GM21576 (cell line): ENCODE measurements at regions not wholly inside any gene's neighbourhood (a gene's known extent, or its start where the extent isn't known, plus 50 kb on each side); places are given as distances from the start of the nearest gene placed in this dataset.
"Not testable (repeated sequence)": the region's sequence is repeated elsewhere in the genome, so short reads cannot be mapped to it uniquely, and the experiment has no call there.

Experiments
- ATAC-seq: cut with Tn5 transposase; IDR thresholded peaks from one replicate; pipeline ENCODE4 v1.9.1; 2021; ENCODE audit warnings: mild to moderate bottlenecking, moderate library complexity; ENCODE audit not compliant: unreplicated experiment

DNA sequence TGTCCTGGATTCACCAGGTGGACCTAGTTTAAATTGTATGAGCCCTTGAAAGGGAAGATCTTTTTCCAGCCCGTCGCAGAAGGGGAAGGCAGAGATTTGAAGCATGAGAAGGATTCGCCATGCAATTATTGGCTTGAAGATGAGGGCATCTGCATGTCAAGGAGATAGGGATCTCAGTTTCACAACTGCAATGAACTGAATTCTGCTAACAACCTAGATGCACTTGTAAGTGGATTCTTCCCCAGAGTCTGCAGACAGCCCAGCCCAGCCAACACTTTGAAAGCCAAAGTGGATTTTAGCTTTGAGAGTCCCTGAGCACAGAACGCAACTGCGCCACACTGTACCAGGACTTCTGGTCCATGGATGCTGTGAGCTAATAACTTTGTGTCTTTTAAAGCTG, 286.0 kb downstream of the TSN start:
- no peak for ATAC-seq

DNA sequence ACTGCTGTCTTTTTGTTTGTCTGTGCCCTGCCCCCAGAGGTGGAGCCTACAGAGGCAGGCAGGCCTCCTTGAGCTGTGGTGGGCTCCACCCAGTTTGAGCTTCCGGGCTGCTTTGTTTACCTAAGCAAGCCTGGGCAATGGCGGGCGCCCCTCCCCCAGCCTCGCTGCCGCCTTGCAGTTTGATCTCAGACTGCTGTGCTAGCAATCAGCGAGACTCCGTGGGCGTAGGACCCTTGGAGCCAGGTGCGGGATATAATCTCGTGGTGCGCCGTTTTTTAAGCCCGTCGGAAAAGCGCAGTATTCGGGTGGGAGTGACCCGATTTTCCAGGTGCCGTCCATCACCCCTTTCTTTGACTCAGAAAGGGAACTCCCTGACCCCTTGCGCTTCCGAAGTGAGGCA, 296.2 kb downstream of the TSN start:
- not testable (repeated sequence) for ATAC-seq

DNA sequence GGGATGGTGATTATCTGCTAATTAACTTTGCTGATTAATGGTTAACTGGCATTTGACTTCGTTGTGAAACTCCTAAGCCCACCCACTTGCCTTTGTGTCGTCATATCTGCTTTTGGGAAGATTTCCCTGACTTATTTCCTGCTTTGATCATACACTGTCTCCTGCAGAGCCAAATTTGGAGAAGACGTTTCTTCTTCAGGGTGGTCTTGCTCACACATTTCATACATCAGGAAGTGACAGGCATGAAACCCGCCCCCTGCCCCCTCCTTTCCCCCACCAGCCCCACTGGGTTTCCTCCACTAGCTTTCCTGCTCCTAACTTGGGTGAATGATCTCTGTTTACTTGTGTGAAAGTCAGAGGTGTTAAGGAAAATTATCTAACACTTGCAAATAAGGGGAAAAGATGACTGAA, 300.1 kb downstream of the TSN start:
- no peak for ATAC-seq

DNA sequence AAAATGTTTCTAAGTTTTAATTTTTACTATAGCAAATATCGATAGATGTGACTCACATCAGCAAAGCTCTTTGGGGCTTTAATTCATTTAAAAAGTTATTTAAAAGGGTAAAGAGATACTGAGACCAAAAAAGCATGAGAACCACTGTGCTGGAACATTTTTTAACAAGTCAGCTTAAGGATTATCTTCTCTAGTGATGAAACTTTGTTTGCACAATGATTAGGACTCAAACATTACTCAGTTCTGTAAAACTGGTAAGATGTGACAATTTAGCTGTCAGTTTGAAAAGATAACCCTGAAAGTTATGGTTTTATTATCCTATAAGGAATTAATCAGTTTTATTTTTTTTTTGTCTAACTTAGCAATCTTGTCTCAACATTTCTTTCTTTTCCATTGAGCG, 301.4 kb downstream of the TSN start:
- no peak for ATAC-seq

DNA sequence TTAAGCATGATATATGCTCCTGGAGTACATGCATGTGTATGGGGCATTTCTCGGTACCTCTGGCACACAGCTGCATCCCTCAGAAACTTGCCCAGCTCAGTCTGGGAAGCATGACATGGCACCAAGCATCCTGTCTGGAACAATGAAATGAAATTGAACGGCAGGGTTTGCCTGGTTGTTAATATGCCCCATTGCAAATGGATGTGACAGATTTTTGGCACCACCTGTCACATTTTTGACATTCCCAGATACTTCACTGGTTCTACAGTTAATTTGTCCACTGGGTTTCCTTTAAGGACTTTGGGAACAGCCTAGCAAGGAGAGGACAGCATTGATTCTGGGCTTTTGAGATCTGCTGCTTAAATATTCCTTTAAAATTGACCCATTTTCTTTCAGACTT, 305.8 kb downstream of the TSN start:
- no peak for ATAC-seq

DNA sequence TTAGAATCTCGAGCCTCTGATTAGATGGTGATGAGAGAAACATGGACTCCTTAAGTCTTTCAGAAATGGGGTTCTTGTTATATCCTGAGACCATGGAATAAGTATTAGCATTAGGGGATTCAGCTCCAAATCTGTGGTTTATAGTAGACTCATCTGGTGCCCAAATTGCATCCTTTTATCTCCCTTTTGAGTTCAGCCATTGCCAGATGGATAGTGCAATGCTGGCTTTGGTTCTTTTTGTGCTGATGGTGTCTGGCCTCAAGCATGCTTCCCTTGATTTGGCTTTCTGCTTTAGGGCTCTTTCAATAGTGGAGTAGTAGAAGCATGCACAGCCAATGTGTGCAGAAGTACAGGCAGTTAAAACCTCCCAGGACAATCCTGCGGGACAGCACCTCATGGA, 306.4 kb downstream of the TSN start:
- no peak for ATAC-seq

DNA sequence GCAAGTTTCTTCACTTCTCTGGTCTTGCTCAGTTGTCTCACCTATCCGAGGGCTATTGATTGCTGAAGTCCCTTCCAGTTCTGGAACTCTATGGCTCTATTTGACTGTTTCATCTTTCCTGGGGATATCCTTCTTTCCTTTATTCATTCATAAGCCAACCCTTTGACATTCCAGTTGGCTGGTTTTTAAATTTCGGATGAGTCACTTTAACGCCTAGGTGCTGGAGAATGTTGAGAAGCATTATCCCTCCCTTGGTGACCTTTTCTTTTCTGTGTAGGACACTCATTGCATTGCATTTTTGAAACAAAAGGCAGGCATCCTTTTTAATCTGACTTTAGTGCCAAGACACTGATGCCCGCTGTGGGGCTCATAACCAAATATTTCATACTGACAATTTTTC, 307.1 kb downstream of the TSN start:
- ATAC-seq: no peak

DNA sequence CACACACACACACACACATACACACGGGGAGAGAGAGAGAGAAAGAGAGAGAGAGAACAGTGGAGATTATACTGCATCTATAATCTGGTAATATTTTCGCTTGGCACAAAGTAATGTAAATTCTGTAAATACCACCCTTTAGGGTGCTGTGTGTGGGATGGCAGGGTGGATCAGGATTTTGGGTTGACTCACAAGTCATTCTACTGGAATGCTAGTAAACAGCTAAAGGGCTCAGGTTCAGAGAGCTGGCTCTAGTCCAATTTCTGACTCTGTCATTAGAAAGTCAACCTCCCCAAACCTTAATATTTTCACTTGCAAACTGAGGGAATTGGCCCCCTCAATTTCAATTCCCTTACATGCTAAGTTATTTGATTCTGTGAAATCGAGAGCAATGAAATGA, 308.3 kb downstream of the TSN start:
- ATAC-seq: no peak

DNA sequence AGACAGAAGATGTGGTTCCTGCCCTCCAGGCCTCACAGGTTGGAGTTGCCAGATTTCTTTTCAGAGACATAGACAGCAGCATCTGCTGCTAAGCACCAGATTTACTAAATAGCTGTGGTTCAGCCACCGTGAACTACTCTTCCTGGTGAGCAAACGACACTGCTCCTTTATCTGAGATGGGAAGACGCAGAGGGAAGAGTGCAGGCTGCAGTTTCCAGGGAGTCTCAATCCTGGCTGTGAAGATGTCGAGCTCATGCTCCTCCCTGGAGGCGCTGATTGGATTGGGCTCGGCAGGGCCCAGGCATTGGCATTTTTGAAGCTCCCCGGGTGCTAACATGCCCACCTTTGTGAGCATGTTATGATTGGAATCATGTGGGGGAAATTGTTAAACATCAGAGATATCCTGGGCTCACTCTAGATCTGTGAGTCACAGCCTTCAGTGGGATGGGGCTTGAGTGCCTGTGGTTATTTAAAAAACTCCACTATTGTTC, 314.8 kb downstream of the TSN start:
- ATAC-seq: no peak

DNA sequence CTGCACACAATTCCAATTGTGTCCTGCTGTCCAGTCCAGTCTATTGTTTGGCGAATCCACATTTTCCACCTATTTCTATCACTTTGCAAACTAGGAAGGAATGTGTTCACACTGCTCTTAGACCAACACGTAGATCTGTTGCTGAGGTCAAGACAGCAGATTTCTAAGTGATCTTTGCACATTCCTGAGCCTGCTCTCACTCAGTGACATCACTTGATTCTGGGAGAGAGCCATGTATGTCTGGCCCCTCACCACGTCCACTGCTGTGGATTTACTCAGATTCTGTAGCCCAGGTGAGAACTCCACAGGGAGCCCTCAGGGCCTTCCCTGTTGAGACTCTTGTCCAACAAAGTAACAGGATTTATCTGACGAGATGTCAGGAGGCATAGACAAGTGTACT, 317.2 kb downstream of the TSN start:
- no peak for ATAC-seq

DNA sequence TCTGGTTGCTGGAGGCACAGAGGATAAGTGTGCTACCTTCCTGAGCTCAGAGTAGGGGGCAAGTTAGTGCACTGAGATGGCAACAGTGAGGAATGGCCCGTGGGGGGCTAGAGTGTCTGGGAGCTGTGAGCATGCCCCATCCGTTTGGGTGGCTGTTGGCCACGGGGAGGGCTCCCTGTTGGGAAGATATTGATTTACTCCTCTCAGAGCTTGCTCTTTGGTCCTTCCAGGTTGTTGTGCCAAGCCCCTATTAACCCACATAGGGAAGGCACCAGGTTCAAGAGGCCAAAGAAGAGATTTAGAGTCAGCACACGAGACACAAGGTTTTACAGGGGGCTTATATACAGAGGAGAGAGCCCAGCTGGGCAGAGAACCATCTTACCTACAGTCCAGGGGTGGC, 318.8 kb downstream of the TSN start:
- no peak for ATAC-seq

DNA sequence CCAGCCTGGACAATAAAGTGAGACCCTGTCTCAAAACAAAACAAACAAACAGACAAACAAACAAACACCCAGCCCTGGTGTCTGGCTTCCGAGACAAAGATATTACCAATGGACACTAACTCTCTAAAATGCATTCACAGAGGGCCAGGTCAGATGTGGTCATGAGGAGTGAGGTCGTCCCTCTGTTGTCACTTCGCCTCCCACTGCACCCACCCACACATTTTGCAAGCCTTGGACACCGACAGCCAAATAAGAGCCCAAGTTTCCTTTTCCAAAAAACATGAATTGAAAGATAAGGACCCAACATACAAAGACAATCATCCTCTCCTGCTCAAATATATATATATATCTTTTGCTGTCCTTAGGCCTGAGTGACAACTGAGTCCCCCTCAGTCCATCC, 319.9 kb downstream of the TSN start:
- no peak for ATAC-seq

DNA sequence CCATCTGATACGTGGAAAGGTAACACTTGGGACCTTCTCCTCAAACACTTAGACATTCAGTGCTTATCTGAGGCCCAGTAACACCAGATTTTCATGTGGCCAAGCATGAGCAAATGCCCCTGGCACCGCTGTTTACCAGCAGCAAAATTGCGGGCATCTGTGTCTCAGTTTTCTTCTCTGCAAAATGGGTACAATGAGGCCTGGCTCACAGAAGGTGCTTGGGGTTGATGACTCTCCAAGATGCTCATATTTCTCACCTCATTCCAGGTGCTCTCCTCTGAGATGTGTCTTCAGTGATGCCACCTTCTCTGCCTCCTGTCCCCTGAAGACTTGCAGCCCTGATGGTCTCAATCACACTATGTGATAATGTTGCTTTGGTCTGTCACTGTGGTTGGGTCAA, 321.7 kb downstream of the TSN start:
- no peak for ATAC-seq

DNA sequence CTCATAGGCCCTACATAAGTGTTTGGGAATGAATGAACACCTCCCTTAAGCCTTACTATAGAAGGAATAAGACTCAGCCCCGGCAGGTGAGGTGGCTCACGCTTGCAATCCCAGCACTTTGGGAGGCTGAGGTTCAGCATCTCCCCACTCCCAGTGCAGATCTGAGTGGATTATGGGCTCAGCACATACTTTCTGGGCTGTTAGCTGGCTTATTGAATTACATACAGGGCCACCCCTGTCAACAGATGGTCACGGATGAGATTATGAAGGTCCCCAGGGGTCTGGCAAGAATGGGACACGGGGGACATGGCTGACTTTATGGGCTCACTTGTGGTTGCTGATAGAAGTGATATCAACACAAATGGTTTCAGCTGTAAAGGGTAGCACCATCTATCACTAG, 322.3 kb downstream of the TSN start:
- no peak for ATAC-seq

DNA sequence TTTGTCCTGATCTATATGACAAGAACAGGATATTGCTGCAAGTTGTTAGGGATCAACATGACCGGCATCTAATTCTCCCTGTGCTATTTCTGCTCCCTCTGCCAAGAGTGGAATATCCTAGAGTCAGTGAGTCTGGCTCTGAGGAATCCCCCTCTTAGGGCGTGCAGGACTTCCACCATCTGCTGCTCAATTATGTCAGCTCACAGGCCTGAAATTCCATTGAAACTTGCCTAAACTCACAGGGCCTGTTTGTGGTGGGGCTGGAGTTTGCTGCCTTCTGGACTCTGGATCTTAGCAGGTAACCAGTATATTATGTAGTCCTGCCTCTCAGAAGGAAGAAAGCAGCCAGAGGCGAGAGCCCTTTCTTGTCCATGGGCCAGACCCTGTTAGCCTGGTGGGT, 323.0 kb downstream of the TSN start:
- no peak for ATAC-seq

DNA sequence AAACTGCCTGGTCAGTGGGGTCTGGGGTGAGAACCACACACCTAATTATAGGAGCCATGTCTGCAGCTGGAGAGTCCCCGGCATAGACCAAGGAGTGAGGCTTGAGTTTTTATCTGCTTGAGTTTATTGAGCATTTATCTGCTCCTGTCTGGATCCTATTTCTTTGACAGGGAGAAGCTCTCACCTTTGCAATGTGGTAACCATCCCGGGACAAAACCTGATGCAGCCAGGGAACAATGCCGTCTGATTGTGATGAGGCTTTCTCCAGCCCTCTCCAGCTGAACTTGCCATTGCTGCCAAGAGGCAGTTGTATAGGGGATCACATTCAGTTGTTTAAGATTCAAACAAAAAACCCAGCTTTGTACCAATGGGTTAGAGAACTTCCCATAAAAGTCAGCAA, 324.4 kb downstream of the TSN start:
- no peak for ATAC-seq

DNA sequence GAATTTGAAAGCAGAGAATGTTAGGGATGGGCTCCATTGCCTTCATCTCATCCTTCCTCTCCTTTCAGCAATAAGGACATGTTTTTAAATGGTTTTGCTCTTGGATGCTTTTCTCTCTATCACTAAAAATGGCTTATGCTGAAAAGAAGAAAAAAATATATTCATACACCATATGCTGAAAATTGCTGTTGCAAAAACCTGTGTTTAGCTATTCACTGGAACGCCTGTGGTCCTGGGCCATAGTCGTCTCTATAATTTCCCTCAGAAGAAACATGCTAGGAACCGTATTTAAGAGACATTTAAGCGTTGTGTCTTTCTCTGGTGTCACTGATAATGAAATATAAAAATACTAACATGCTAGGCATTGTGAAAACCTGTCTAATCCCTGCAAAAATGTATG, 324.9 kb downstream of the TSN start:
- no peak for ATAC-seq

DNA sequence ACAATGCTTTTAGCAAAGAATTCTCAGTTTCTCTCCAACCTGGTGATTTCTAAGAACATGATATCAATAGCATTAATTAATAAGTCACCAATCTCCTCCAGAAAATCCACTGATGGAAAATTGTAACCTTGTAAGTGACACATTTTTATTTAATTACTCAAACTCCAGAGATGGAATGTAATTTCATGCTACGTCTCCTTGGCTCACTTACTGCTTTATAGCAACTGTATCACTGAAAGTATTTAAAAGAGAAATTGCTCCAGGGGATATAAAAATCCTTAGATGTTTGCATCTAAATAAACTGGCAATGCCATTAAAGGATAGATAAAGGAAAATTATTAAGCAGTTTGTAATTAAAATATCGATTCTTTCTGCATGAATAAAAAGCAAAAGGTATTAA, 325.4 kb downstream of the TSN start:
- ATAC-seq: no peak

DNA sequence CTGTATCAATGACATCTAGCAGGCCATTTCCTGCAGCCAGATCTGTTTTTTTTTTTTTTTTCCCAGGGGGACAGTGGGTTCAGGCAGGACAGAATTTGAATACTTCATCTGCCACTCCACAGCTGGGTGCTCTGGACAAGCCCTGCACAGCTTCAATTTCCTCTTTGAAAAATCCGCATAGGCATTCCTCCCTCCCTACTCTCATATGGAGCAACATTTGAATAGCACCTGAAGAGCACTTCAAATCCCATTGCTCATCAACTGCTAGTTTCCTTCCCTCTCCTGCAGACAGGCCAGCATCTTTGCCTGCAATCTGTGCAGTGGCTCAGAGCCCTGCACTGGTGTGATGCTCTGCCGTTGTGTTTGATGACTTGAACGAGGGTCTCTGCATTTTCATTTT, 326.3 kb downstream of the TSN start:
- ATAC-seq: no peak

DNA sequence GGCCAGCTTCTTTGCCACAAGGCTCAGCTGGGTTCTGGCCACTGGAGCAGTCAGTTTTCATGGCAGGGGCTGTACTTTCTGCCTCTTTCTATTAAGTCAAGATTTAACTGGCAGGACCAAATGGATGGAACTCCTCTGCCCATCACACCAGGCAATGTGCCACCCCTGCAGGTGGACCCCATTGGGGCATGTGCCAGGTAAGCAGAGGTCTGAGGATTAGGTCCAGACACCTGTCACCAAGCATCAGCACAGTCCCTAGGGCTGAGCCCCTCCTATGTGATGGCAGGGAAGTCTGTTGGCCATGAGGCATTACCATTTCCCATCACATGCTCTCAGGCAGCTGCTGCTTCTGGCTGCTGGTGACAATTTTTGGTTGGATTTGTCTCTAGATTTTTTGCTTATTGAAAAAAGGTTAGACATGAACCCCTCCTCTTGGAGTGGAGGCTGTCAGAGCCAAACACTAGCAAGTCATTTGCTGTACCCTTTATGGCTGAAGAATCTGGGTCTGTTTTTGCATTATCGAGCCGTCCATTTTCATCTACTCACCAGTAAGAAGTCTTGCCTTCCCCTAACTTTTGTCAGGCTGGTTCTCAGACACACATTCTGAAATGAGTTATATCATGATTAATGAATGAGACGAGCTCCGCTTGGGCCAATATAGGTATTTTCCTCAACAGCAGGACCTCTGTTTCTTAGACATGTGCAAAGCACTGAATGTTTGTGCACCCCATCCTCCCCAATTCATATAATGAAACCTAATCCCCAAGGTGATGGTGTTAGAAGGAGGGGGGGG, 328.0 kb downstream of the TSN start:
- ATAC-seq: no peak

DNA sequence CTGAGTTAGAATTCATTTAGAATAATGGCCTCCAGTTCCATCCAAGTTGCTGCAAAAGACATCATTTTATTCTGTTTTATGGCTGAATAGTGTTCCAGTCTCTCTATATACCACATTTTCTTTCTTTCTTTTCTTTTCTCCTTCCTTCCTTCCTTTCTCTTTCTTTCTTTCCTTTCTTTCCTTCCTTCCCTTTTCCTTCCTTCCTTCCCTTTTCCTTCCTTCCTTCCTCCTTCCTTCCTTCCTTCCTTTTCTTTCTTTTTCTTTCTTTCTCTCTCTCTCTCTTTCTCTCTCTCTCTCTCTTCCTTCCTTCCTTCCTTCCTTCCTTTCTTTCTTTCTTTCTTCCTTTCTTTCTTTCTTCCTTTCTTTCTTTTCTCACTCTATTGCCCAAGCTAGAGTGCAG, 330.2 kb downstream of the TSN start:
- not testable (repeated sequence) for ATAC-seq

DNA sequence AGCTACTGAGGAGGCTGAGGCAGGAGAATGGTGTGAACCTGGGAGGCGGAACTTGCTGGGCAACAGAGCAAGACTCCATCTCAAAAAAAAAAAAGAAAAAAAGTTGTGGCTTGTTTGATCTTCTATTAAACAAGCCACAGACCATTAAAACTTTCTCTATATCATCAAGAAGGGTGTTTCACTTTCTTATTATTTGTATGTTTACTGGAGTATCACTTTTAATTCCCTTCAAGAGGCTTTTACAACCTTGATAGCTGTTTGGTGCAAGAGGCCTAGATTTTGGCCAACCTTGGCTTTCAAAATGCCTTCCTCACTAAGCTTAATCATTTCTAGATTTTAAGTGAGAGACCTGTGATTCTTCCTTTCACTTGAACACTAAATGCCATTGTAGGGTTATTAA, 339.1 kb downstream of the TSN start:
- no peak for ATAC-seq

DNA sequence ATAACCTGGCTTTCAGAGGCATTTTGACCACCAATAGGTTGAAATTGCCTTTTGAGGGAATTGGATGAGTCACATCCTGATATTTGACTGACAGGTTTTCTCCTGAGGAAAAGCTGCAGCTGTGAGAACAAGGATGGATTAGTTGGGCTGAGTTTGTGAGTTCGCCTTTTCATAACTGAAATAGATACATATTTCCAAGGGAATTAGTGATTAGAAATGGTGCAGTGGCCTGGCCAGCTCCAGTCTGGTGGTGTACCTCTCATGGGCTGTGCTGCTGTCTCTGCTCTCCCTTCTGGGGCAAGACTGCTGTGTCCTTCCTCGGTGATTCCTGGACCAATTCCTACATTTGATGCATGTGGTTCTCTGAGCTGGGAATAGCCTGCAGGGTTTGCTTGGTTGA, 341.3 kb downstream of the TSN start:
- ATAC-seq: no peak
